Kidney (tissue), 13 donors: ENCODE measurements at regions not wholly inside any gene's neighbourhood (a gene's known extent, or its start where the extent isn't known, plus 50 kb on each side); places are given as distances from the start of the nearest gene placed in this dataset.

Experiments
- DNase-seq, 5 donors: peaks; one replicate each; pipeline ENCODE4 v3.0.0-alpha.2; 2013 to 2020
- FAIRE-seq: peaks from 2 replicates; lab custom pipeline; 2012; peaks lifted over from hg19 to GRCh38; lab: Jason Lieb, UNC
- H3K27ac ChIP-seq, 2 donors: one replicate each; pipeline ENCODE4 v1.7.0; 2013; ENCODE audit warnings: low read depth in 2 of 2, low read length in 2 of 2, inconsistent platforms in 1 of 2
- H3K27me3 ChIP-seq: one replicate; pipeline ENCODE4 v1.7.1; 2013; ENCODE audit warnings: low read length, inconsistent platforms; ENCODE audit not compliant: control insufficient read depth, insufficient read depth
- H3K36me3 ChIP-seq, 3 donors: one replicate each; pipeline versions ENCODE4 v1.7.0 to v1.7.1; 2013; ENCODE audit warnings: low read length in 3 of 3, control low read depth in 1 of 3, inconsistent platforms in 1 of 3; ENCODE audit not compliant: insufficient read depth in 3 of 3, control insufficient read depth in 2 of 3
- H3K4me1 ChIP-seq, 3 donors: one replicate each; pipeline versions ENCODE4 v1.7.0 to v1.7.1; 2013; ENCODE audit warnings: low read length in 3 of 3, inconsistent platforms in 1 of 3, low read depth in 1 of 3; ENCODE audit not compliant: control insufficient read depth in 2 of 3, insufficient read depth in 2 of 3
- H3K4me3 ChIP-seq, 3 donors: one replicate each; pipeline versions ENCODE4 v1.7.0 to v1.8.1; 2013; ENCODE audit warnings: low read length in 3 of 3, control low read depth in 1 of 3, inconsistent platforms in 1 of 3
- H3K9ac ChIP-seq, 3 donors: one replicate each; pipeline versions ENCODE4 v1.7.0 to v1.7.1; 2013; ENCODE audit warnings: low read length in 3 of 3, control low read depth in 1 of 3, inconsistent platforms in 1 of 3
- H3K9me3 ChIP-seq, 3 donors: one replicate each; pipeline versions ENCODE4 v1.7.0 to v1.7.1; 2013; ENCODE audit warnings: low read length in 3 of 3, control low read depth in 1 of 3, inconsistent platforms in 1 of 3; ENCODE audit not compliant: control insufficient read depth in 2 of 3, insufficient read depth in 1 of 3
- intact Hi-C: fragments of 100-400 bp; cut with DNase I; formaldehyde crosslinking; loops from one replicate; pipeline ENCODE4 v1.11.1; 2022
- TF ChIP-seq, protein P1 (sequence below): IDR thresholded peaks from 3 replicates; pipeline ENCODE4 v1.5.1; 2012; ENCODE audit warnings: mild to moderate bottlenecking, moderate library complexity, borderline replicate concordance; ENCODE audit not compliant: insufficient read depth; ENCODE audit errors: extremely low read depth
- donor health status: control.
- donor health status: control.
- donor health status: control.
- donor health status: control.
- donor health status: control.
- donor health status: DM: yes; HTN: yes; CAD: no.
- donor health status: Normal renal cell carcinoma (clear cell type).

- no peak overlapping the region for H3K9ac ChIP-seq
- intact Hi-C loops = no loop called here
- no peaks in the 10 kb centered on the region for H3K27me3 ChIP-seq
- no peaks in the 10 kb centered on the region for H3K36me3 ChIP-seq
- TF ChIP-seq, protein P1, sequence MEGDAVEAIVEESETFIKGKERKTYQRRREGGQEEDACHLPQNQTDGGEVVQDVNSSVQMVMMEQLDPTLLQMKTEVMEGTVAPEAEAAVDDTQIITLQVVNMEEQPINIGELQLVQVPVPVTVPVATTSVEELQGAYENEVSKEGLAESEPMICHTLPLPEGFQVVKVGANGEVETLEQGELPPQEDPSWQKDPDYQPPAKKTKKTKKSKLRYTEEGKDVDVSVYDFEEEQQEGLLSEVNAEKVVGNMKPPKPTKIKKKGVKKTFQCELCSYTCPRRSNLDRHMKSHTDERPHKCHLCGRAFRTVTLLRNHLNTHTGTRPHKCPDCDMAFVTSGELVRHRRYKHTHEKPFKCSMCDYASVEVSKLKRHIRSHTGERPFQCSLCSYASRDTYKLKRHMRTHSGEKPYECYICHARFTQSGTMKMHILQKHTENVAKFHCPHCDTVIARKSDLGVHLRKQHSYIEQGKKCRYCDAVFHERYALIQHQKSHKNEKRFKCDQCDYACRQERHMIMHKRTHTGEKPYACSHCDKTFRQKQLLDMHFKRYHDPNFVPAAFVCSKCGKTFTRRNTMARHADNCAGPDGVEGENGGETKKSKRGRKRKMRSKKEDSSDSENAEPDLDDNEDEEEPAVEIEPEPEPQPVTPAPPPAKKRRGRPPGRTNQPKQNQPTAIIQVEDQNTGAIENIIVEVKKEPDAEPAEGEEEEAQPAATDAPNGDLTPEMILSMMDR = no peak
- no peak overlapping the region for H3K4me3 ChIP-seq
- peaks cover 0 to 3% (median 0%) of the 10 kb centered on the region in 3 donors for H3K9me3 ChIP-seq
- H3K27ac ChIP-seq = no peak overlapping the region
- peaks cover 0 to 3% (median 0%) of the 10 kb centered on the region in 3 donors for H3K4me1 ChIP-seq
- FAIRE-seq (no peak), DNase-seq (no peak)
These were observed 58.7 kb upstream of the TMED7 start for GRCh38 chr5:115684513-115685037.

DNA sequence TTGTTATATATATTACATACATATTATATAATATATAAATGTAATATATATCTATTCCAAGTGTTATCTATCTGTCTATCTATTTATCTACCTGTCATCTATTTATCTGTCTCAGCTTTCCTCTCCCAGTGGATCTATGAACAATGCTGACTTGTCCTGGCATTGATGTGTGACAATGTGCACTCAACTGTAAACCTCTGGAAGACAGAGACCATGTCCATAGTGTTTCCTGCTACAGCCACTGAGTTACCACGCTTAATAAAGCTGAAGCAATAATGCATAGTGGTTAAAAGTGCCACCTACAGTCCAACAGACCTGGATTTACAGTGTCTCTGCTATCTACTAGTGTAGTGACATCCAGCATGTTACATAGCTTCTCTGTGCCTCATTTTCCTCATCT is 57.2 kb upstream of the TMED7 start:
- Histone ChIP-seq H3K27ac (no peak overlapping the region), H3K4me1 (peaks cover 0 to 3% (median 0%) of the 10 kb centered on the region in 3 donors), H3K9ac (no peak overlapping the region), H3K36me3 (no peaks in the 10 kb centered on the region), H3K4me3 (no peak overlapping the region), H3K9me3 (peaks cover 0 to 3% (median 0%) of the 10 kb centered on the region in 3 donors), H3K27me3 (no peaks in the 10 kb centered on the region)
- intact Hi-C loops = no loop called here
- TF ChIP-seq, protein P1 = no peak
- FAIRE-seq (no peak), DNase-seq (no peak)
